ENCODE measurements at regions not wholly inside any gene's neighbourhood (a gene's known extent, or its start where the extent isn't known, plus 50 kb on each side); places are given as distances from the start of the nearest gene placed in this dataset.

DNA sequence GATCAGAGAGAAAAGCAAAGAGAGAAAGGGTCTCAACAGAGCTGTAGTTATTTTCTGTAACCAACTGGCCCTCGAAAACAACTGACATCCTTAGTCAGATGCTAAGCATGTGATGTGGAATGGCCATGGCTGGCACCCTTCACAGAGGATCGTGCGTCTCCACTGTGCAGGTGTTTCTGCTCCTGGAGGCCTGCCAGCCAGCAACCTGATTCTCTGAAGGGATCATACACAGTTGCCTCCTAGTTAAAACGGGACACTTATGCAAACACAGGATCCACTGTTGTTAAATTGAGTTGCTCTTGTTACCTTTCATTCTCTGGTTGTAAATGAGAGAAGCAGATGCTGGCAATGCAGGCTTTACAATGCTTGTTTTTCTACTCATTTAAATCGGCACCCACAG, 148.5 kb downstream of the HDGFL1 start:
- no peaks in the 10 kb centered on the region for H3K27me3 ChIP-seq (ENCODE audit: control insufficient read depth, insufficient read depth, low read length)
- H3K14ac ChIP-seq (replicated peaks; ENCODE audit: low read depth, low read length) = no peak overlapping the region
- POLR2A ChIA-PET (ENCODE audit: unreplicated experiment) = no interaction called here
- H4K20me1 ChIP-seq (ENCODE audit: insufficient read depth, low read length) = no peaks in the 10 kb centered on the region
- no peak overlapping the region for H2AK9ac ChIP-seq (replicated peaks; ENCODE audit: low read depth, low read length, poor library complexity)
- ATAC-seq (ENCODE audit: low read depth) = no peak
- H2BK20ac ChIP-seq (ENCODE audit: low read depth, low read length) = no peak overlapping the region
- H4K91ac ChIP-seq (ENCODE audit: insufficient read depth, low read depth, low read length) = no peak overlapping the region
- no peak overlapping the region for H2BK15ac ChIP-seq (ENCODE audit: low read depth, low read length)
- BruUV-seq (replicated peaks) = no TSS peak
- H2BK5ac ChIP-seq (ENCODE audit: low read depth, low read length, poor library complexity, severe bottlenecking) = no peak overlapping the region
- in situ Hi-C loops (cut with MboI; ENCODE audit: low sequenced_read_pairs) = no loop called here
- H4K5ac ChIP-seq (ENCODE audit: low read depth, low read length) = no peak overlapping the region
- no peaks in the 10 kb centered on the region for H3K4me1 ChIP-seq (ENCODE audit: control insufficient read depth, insufficient read depth, low read length)
- no peaks in the 10 kb centered on the region for H3K9me1 ChIP-seq (ENCODE audit: insufficient read depth, low read length)
- H3K23ac ChIP-seq (ENCODE audit: low read depth, low read length) = no peak overlapping the region
- no peak overlapping the region for H3K4me3 ChIP-seq (ENCODE audit: insufficient read depth, low read depth, low read length)
- CTCF ChIA-PET = no interaction called here
- H3K4ac ChIP-seq (ENCODE audit: low read depth, low read length) = no peak overlapping the region
- H3K18ac ChIP-seq (ENCODE audit: low read depth, low read length) = no peak overlapping the region
- WGBS, 2 experiments (ENCODE audit: extremely low coverage in 2 of 2, insufficient read length in 1 of 2) = 82% methylated on average over 4 of the region's 5 CpGs; no CpG with 5 or more reads in 1 of the 2 experiments
- no peak for TF ChIP-seq CTCF (conservative IDR thresholded peaks at IDR 0.05; ENCODE audit: low read depth, low read length)
- no peak for TF ChIP-seq SMC3 (IDR thresholded peaks at IDR 0.05; ENCODE audit: low read depth, low read length)
- TF ChIP-seq FOS (IDR thresholded peaks at IDR 0.05; ENCODE audit: low read depth, low read length) = no peak
- no peak for TF ChIP-seq NFE2L2 (IDR thresholded peaks at IDR 0.05; ENCODE audit: low read depth, low read length)
- no peak for TF ChIP-seq ELK1 (IDR thresholded peaks at IDR 0.05; ENCODE audit: borderline replicate concordance, low read depth, low read length)
- TF ChIP-seq POLR2A (IDR thresholded peaks at IDR 0.05; ENCODE audit: low read depth, low read length) = no peak
- no peak for TF ChIP-seq MAFK (IDR thresholded peaks at IDR 0.05; ENCODE audit: low read depth, low read length)
- TF ChIP-seq CHD1 (IDR thresholded peaks at IDR 0.05; ENCODE audit: low read depth, low read length) = no peak
- TF ChIP-seq RAD21 (IDR thresholded peaks at IDR 0.05; ENCODE audit: low read length) = no peak
- no peak for TF ChIP-seq RFX5 (IDR thresholded peaks at IDR 0.05; ENCODE audit: low read depth, low read length)
- no peak for TF ChIP-seq MAZ (IDR thresholded peaks at IDR 0.05; ENCODE audit: borderline replicate concordance, low read depth, low read length)
- no peak for TF ChIP-seq RCOR1 (IDR thresholded peaks at IDR 0.05; ENCODE audit: insufficient replicate concordance, low read length)
- TF ChIP-seq, protein P1, sequence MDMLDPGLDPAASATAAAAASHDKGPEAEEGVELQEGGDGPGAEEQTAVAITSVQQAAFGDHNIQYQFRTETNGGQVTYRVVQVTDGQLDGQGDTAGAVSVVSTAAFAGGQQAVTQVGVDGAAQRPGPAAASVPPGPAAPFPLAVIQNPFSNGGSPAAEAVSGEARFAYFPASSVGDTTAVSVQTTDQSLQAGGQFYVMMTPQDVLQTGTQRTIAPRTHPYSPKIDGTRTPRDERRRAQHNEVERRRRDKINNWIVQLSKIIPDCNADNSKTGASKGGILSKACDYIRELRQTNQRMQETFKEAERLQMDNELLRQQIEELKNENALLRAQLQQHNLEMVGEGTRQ (IDR thresholded peaks at IDR 0.05; ENCODE audit: low read depth, low read length) = no peak
- no peak for TF ChIP-seq BHLHE40 (IDR thresholded peaks at IDR 0.05; ENCODE audit: low read depth, low read length)
- TF ChIP-seq CEBPB (IDR thresholded peaks at IDR 0.05; ENCODE audit: low read depth, low read length) = no peak
- no peak for TF ChIP-seq MXI1 (IDR thresholded peaks at IDR 0.05; ENCODE audit: borderline replicate concordance, low read depth, low read length)
- H3K9me3 ChIP-seq (ENCODE audit: control insufficient read depth, insufficient read depth, low read length) = peaks cover 2% of the 10 kb centered on the region; the same call in 1 of the 2 replicates
- dilution Hi-C loops (cut with HindIII; ENCODE audit: low sequenced_read_pairs, unreplicated experiment) = no loop called here
- no peak overlapping the region for H2BK120ac ChIP-seq (ENCODE audit: low read depth, low read length)
- H3K36me3 ChIP-seq (ENCODE audit: control insufficient read depth, insufficient read depth, low read length) = no peaks in the 10 kb centered on the region
- H3K27ac ChIP-seq (ENCODE audit: insufficient read depth, low read length) = no peak overlapping the region
- no peak overlapping the region for H3K4me2 ChIP-seq (ENCODE audit: low read depth, low read length)
- H4K8ac ChIP-seq (ENCODE audit: low read depth in 2 of 2, low read length in 2 of 2) = no peak overlapping the region
- intact Hi-C loops (cut with micrococcal nuclease) = no loop called here
- DNase-seq = no peak
- H2AFZ ChIP-seq (replicated peaks; ENCODE audit: low read length, poor library complexity) = no peak overlapping the region
- no peak overlapping the region for H2AK5ac ChIP-seq (ENCODE audit: low read depth, low read length)
- H3K56ac ChIP-seq (ENCODE audit: extremely low read depth, insufficient read depth, low read length) = no peak overlapping the region
- H3K79me1 ChIP-seq (ENCODE audit: low read depth in 1 of 2, low read length in 2 of 2) = no peaks in the 10 kb centered on the region
- H3K9ac ChIP-seq (ENCODE audit: low read depth, low read length) = no peak overlapping the region
